LoVo (cell line): ENCODE measurements at regions not wholly inside any gene's neighbourhood (a gene's known extent, or its start where the extent isn't known, plus 50 kb on each side); places are given as distances from the start of the nearest gene placed in this dataset.

Experiments used
- DNase-seq: peaks from one replicate; pipeline ENCODE4 v3.0.0-alpha.2; 2016; ENCODE audit warnings: low spot score

DNA sequence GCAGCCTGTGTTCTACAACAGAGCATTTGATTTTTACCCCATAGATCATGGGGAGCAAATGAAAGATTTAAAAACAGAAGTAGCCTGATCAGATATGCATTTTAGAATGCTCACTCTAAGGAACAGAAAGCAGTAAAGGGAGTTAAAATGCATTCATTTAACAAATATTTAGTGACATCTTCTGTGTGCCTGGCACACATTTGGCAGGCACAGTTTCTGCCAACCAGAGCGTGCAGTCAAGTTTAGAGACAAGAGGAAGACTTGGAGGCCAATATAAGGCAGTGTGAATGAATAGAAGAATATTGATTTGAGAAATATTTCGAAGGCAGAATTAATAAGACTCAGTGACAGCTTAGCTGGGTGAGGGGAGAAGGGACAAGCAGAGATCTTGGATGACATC is 210.1 kb downstream of the KDR start:
- no peak for DNase-seq

DNA sequence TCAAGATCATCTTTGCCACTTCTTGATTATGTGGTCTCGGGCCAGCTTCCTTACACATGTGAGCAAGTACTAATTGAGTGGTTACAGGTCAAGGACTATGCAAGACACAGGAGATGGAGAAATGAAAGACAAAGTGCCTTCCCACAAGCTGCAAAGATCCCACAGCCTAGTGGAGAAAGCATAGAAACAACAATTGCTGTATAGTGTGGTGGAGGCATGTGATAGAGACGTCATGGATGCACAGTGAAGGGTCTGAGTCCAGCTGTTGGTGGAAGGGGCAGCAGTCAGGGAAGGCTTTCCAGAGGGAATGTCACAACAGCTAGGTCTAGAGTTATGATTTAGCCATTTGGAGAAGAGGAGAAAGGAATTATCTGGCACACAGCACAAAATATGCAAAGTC is 210.6 kb downstream of the KDR start:
- DNase-seq: no peak

- DNase-seq: peak; percentile 19
These were observed 211.5 kb downstream of the KDR start for GRCh38 chr4:54913751-54914526.

- DNase-seq: no peak
These were observed 213.2 kb downstream of the KDR start for GRCh38 chr4:54912155-54912554.

GRCh38 chr4:54909961-54910360 is 215.4 kb downstream of the KDR start:
- DNase-seq: no peak

DNA sequence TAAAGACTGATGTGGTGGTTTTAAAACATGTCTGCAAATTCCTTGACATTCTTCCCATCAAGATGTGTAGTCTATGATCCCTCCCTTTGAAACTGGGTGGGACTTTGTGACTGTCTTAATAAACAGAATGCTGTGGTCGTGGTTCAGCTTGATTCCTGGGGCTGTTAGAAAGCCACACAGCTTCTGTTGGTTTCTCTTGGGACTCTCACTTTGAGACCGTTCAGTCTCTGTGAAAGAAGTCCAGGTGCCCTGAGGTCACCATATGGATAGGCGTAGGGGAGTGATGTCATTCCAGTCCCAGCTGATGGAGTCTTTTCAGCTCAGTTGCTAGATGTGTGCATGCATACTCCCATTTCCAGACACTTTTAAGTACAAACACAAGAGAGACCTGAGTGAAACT is 216.6 kb downstream of the KDR start:
- no peak for DNase-seq

DNA sequence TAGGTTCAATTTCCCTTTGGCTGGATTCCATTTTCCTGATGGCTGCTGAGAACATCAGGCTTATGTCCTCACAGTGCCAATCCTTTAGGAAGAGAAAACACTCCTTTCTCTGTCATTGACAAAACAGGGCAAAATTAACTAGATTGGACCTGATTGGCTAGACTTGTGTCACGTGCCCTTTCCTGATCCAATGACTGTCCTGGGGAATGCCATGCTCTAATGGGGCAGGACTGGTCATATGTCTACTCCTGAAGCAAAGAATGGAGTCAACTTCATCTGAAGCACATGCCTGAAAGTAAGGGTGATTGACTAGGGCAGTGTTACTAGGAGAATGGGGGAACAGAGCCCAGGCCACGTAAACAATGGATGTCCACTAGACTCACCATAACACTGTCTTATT is 220.4 kb downstream of the KDR start:
- DNase-seq: no peak

GRCh38 chr4:54902976-54903375 is 222.4 kb downstream of the KDR start:
- DNase-seq: no peak

- DNase-seq: peak; percentile 9
These were observed 223.1 kb downstream of the KDR start for GRCh38 chr4:54902271-54902670.

GRCh38 chr4:54901202-54901601 is 224.2 kb downstream of the KDR start:
- no peak for DNase-seq

DNA sequence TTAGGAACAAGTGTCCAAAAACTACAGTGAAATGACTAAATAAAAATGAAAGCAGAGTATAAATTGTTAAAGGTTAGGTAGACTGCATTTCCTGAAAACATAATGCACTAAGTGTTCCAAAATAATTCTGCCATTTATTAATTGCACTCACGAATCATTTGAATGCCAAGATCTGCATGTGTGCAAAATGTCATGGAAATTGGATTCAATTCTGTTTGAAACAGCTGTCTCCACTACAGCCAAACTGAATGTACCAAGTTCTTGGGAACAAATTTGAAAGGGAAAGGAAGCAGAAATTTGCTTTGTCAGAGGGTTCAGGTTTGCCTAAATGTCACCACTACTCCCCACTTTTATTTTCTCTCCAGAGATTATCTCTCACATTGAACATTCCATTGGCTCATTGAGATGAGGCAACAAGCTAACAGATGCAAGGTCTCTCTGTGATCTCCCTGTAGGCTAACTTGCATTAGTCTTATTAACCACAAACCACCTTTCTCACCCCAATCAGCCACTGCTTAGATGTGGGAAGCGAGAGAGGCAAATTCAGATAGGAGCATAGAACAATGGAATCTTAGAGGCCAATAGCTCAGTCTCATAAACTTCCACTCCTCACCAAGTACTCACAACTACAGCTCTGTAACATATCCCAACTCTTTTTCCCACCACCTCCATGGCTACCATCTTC is 226.6 kb downstream of the KDR start:
- no peak for DNase-seq

GRCh38 chr4:54898056-54898562 is 227.3 kb downstream of the KDR start:
- DNase-seq: no peak

- no peak for DNase-seq
These were observed 227.8 kb downstream of the KDR start for GRCh38 chr4:54897590-54897989.

DNA sequence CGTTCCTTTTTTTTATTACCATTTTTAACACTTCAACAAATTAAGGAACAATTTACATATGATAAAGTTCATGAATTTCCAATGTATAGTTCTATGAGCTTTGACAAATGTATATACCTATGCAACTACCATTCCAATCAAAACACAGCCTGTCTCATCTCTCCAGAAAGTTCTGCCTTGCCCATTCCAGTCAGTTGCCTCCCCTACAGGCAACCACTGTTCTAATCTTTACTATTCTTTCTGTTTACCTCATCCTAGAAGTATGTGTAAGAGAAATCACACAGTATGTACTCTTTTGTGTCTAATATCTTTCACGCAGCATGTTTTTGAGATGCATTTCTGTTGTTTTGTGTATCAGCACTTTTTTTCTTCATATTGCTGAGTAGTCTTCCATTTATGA is 224.9 kb downstream of the KIT start:
- no peak for DNase-seq

DNA sequence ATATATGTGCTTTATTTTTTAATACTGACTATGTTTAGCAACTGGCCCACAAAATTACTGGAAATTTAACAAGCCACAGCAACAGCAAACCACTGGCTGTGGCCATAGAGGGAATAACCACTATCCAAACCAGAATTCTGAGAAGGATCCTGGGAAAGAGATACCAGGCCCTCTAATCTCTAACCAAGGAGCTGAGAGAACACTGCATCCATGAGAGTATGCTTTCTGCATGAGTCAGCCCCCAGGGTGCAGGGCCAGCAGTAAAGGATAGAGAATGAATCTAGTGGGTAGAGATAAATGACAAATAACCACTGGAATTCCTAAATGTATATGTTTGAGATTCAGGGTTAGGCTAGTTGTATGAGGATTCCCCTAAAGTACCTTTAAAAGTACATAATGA is 221.8 kb downstream of the KIT start:
- no peak for DNase-seq

- no peak for DNase-seq
These were observed 219.2 kb downstream of the KIT start for GRCh38 chr4:54877006-54877405.

DNA sequence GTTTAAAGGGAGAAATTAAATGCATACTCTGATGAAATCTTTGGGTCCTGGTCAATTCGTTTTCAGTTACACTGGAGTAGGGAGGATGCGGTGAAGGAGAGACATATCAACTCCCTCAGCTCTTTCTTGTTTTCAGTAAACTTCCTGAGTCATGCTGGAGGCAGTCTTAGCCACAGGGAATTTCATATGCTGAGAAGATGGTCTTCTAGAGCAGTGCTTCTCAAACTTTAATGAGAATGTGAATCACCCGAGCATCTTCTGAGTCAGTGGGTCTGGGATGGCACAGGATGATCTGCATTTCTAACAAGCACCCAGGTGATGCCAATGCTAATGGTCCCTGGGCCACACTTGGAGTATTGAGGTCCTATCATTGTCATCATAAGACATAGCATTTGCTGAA is 214.5 kb downstream of the KIT start:
- peak; percentile 1 for DNase-seq

DNA sequence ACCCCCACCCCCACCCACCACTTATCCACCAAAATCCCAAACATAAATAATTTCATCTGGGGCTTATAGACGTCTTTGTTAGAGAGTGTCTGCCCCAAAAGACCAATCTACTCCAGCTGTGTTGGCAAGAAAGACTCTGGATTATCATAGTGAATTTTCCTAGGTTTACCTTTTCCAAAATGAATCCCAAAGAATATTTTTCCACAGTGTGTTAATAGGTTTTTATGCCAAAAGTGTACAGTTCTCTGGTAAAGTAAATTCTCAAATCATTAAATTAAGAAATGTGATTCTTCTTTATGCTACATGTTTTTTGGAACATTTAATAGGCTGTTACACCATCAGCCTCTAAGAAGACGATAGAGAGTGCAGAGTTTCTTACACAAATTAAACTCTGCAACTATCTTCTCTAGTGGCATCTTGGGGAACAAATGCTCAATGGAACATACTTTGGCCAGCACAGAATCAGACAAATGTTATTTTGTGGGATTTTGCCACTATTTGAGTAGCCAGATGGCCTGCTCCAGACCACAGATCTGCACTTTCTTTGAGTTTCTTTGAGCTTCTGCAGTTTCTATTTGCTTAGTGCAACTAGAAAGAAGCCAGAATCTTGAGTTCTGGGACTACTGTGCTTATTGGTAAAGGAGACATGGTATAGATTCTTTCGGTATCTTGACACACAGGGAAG is 206.0 kb downstream of the KIT start:
- DNase-seq: no peak

- DNase-seq: no peak
These were observed 203.4 kb downstream of the KIT start for GRCh38 chr4:54861201-54861600.

DNA sequence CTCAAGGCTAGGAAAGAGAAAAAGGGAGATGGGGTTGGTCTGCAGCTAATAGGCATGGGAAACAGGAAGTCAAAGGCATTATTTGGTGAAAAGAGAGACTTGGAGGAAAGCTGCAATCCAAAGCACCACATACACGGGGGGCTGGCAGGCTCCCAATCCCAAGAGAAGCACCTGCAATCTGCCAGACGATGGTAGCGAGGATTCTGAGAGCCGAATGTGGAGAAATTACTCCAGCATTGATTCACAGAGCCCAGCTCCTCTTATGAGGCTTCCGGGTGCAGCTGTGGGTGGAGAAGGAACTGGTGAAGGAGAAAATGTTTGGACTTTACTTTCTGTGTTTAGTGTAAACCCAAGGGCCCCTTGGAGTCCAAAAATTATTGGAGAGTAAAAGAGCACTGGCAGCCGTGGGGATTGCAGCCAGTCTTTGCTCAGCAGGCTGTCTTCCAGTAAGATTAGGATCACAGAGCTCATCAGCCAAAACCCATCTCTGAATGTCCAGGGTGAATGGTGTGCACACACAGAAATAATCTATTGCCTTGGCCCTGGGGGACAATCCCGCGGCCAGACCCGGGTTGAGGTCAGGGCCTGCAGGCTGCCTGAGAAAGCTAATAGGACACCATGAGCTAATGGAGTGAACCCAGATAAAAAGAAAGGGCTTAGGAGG is 197.6 kb downstream of the KIT start:
- no peak for DNase-seq

DNA sequence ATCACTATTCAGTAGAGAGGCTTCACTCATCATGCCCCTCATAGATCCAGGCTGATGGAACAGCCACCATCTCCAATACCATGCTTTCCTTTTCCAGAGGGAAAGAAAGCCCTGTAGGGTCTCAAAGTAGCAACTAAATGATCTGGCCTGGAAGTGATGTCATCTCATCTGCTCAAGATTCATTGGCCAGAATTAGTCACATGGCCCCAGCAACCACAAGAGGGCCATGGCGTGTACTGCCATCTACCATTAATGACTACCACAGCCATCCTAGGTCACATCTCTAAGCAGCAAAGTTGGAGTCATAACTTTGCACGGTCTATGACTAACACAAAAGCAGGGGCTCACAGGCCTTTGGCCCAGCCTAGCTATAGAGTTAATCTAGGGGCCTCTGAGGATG is 194.8 kb downstream of the KIT start:
- DNase-seq: no peak

DNA sequence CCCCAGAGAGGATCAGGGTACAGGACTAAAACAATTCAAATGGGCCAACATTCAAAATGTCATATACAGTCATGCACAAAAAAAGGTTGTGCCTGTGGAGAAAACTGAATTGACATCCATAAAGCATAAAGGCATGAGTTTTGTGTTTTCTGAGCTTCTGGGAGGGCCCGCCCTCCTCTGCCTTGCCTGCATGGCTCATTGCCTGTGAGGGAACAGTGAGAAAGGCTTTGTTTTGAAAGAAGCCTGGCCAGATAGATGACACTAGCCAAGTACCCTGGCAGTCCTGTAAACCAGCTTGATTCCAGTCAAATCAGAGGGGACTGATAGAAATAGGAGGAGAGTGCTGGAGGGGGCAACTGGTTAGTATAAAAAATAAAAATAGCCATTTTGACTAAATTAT is 194.3 kb downstream of the KIT start:
- no peak for DNase-seq

GRCh38 chr4:54844911-54845310 is 187.2 kb downstream of the KIT start:
- no peak for DNase-seq
